Mesodermal cell (in vitro differentiated cells): ENCODE measurements at regions not wholly inside any gene's neighbourhood (a gene's known extent, or its start where the extent isn't known, plus 50 kb on each side); places are given as distances from the start of the nearest gene placed in this dataset.
"Not testable (repeated sequence)": the region's sequence is repeated elsewhere in the genome, so short reads cannot be mapped to it uniquely, and the experiment has no call there.

Experiments used
- H3K27ac ChIP-seq: 2 replicates; pipeline ENCODE4 v1.7.0; 2013; ENCODE audit warnings: mild to moderate bottlenecking, low read depth, low read length, moderate library complexity; ENCODE audit not compliant: severe bottlenecking
- H3K36me3 ChIP-seq: 2 replicates; pipeline ENCODE4 v1.7.1; 2013; ENCODE audit warnings: mild to moderate bottlenecking, low read length, moderate library complexity; ENCODE audit not compliant: control insufficient read depth, insufficient read depth
- H3K4me1 ChIP-seq: one replicate; pipeline ENCODE4 v1.7.1; 2013; ENCODE audit warnings: mild to moderate bottlenecking, low read length; ENCODE audit not compliant: insufficient read depth, control insufficient read depth, poor library complexity, severe bottlenecking
- H3K4me3 ChIP-seq: 2 replicates; pipeline ENCODE4 v1.7.0; 2013; ENCODE audit warnings: low read length, control low read depth, mild to moderate bottlenecking; ENCODE audit not compliant: insufficient read depth, poor library complexity, severe bottlenecking; ENCODE audit errors: extremely low read depth
- H3K9me3 ChIP-seq: 2 replicates; pipeline ENCODE4 v1.7.1; 2013; ENCODE audit warnings: mild to moderate bottlenecking, low read length, moderate library complexity; ENCODE audit not compliant: control insufficient read depth
- WGBS, 2 experiments: methylation state at CpG; one replicate each; pipeline ENCODE4 v1.1.5; 2013; ENCODE audit warnings: missing lambda C conversion rate in 2 of 2; ENCODE audit not compliant: insufficient coverage in 2 of 2; 5-methylcytosine and 5-hydroxymethylcytosine counted together

- no peak overlapping the region for H3K4me3 ChIP-seq
- H3K27ac ChIP-seq = no peak overlapping the region
- no peaks in the 10 kb centered on the region for H3K36me3 ChIP-seq
- H3K9me3 ChIP-seq = no peaks in the 10 kb centered on the region
- H3K4me1 ChIP-seq = no peaks in the 10 kb centered on the region
- 90% methylated on average over 3 of the region's 4 CpGs; no CpG with 5 or more reads in 1 of the 2 experiments for WGBS, 2 experiments
Measured at GRCh38 chr16:9338510-9338909, 247.1 kb downstream of the HAPSTR1 start.

DNA sequence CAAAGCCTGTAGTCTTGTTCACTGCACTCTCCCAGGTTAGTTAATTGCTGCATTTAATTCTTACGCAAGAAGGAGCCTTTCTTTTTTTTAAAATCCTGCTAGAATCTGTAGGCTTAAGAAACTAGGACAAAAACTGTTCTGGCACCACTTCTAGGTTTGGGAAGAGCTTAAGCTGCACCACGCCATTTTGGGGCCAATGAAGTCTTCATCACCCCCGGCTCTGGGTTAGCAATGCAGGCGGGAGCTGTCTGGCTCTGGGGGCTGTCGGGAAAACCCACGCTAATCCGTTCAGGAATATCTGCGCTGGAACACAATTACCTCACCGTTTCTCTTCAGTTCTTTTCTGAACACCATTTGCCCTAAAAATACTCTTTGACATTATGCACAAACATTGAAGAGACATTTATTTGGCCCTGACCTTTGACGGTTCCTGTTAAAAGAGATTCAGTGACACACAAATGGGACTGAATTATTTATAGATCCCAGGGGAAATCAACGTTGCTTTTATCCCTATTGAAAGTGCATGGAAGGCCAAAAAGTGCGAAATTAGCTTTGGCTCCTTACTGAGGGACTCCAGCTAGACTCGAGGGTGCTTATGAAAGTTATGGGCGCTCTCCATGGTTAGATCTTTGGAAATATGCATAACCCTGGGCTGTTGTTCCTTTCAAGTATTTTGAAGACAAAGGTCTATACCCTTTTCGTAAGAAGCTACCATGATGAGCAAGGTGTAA, 249.2 kb downstream of the HAPSTR1 start:
- no peak overlapping the region for H3K27ac ChIP-seq
- no peak overlapping the region for H3K4me3 ChIP-seq
- WGBS, 2 experiments = 84 to 93% methylated on average over 10 to 14 of the region's 15 CpGs
- H3K4me1 ChIP-seq = no peaks in the 10 kb centered on the region
- H3K9me3 ChIP-seq = no peaks in the 10 kb centered on the region
- no peaks in the 10 kb centered on the region for H3K36me3 ChIP-seq

DNA sequence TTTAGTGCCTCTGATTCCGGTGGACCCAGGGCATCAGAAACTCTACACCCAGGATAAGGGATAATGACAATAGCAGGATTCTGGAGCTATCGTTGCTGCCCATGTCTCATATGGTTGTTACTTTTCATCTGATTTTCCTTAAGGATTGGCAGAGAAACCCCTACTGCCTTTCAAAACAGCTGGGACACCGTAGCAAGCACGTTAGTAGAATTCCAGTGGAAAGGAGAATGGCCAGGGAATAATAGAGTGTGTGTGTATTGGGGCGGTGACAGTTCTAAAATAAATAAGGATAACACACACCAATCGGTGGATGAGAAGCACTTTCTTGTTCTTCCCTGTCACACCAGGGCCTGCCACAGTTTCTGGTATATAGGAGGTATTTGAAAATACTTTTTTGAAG, 251.8 kb downstream of the HAPSTR1 start:
- Histone ChIP-seq H3K9me3 (no peaks in the 10 kb centered on the region), H3K36me3 (no peaks in the 10 kb centered on the region), H3K27ac (no peak overlapping the region), H3K4me3 (no peak overlapping the region), H3K4me1 (no peaks in the 10 kb centered on the region)
- WGBS, 2 experiments = 71 to 84% methylated on average over 1 to 2 of the region's 6 CpGs

DNA sequence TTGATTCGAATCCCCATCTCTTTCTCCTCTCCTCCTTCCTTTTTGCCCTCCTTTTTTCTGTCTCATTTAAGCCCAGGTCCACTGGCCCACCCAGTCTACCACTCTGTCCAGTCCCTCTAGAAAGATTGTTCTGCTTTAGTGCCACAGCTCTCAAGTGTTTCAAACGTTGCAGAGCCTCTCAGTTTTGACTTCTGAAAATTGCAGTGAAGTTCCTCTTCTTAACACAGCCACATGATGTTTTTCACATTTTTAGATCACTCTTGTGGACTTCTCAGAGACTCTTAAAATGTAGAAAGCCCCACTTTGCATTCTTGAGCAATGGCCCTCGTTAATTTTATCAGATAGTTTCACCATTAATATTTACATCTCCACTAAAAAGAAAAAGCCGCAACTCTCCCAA, 253.1 kb downstream of the HAPSTR1 start:
- Histone ChIP-seq H3K27ac (no peak overlapping the region), H3K9me3 (peaks cover 11% of the 10 kb centered on the region), H3K36me3 (no peaks in the 10 kb centered on the region), H3K4me1 (no peaks in the 10 kb centered on the region), H3K4me3 (no peak overlapping the region)
- WGBS, 2 experiments = 80 to 89% methylated on average over 1 of the region's 4 CpGs

DNA sequence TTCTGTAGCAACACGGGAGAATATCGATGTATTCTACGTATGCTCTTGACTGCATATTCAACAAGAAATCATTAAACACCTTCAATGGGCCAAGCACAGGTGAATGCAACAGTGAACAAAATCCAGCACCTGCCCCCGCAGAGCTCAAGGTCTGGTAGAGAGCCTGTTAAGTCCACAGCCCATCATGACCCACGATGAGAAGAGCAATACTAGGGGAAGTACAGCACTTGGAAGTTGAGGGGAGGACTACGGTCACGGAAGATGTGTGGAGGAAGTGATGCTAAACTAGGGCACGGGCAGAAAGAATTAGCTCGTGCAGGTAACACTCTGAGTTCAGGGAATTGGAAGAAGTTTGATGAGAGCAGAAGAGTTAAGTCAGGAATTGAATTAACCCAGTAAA, 253.6 kb downstream of the HAPSTR1 start:
- no peaks in the 10 kb centered on the region for H3K36me3 ChIP-seq
- peaks cover 12% of the 10 kb centered on the region for H3K9me3 ChIP-seq
- no peak overlapping the region for H3K27ac ChIP-seq
- WGBS, 2 experiments = 92 to 93% methylated on average over 8 to 9 of the region's 9 CpGs
- no peak overlapping the region for H3K4me3 ChIP-seq
- H3K4me1 ChIP-seq = no peaks in the 10 kb centered on the region

DNA sequence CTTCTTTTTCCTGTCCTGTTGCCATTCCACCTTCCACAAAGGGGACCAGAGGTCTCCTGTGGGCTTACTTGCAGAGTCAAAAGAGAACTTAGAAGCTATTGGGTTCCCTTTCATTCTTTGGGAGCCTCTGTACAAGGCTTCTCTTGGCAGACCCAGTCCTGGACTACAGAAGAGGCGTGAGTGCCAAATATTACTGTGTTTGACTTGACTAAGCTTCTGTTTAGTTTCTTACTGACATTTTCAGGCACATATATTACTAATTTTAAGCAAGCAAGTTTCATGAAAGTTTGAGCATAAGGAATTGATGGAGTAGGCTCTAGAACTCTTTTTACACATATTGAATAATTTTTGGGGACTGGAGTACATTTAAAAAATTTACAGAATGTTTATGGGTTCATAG, 254.4 kb downstream of the HAPSTR1 start:
- H3K4me3 ChIP-seq = no peak overlapping the region
- 100% methylated on average over 1 of the region's 1 CpG; no CpG with 5 or more reads in 1 of the 2 experiments for WGBS, 2 experiments
- no peaks in the 10 kb centered on the region for H3K4me1 ChIP-seq
- no peak overlapping the region for H3K27ac ChIP-seq
- peaks cover 12% of the 10 kb centered on the region for H3K9me3 ChIP-seq
- no peaks in the 10 kb centered on the region for H3K36me3 ChIP-seq

DNA sequence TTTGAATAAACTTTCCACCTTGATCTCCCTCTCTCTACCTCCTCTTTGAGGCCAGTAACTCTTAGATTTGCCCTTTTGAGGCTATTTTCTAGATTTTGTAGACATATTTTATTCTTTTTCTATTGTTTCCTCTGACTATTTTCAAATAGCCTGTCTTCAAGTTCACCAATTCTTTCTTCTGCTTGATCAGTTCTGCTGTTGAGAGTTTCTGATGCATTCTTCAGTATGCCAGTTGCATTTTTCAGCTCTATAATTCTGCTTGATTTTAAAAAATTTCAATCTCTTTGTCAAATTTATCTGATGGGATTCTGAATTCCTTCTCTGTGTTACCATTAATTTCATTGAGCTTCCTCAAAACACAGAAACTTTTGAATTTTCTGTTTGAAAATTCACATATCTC, 257.5 kb downstream of the HAPSTR1 start:
- Histone ChIP-seq H3K36me3 (no peaks in the 10 kb centered on the region), H3K27ac (no peak overlapping the region), H3K4me1 (no peaks in the 10 kb centered on the region), H3K9me3 (peaks cover 12% of the 10 kb centered on the region), H3K4me3 (no peak overlapping the region)

DNA sequence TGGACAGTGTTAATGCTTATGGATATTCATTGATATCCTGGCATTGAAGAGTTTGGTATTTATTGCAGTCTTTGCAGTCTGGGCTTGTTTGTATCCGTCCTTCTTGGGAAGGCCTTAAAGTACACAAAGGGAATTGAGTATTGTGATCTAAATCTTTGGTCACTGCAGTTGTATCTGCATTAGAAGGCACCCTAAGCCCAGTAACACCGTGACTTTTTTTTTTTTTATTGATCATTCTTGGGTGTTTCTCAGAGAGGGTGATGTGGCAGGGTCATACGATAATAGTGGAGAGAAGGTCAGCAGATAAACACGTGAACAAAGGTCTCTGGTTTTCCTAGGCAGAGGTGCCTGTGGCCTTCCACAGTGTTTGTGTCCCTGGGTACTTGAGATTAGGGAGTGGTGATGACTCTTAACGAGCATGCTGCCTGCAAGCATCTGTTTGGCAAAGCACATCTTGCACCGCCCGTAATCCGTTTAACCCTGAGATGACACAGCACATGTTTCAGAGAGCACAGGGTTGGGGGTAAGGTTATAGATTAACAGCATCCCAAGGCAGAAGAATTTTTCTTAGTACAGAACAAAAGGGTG, 258.0 kb downstream of the HAPSTR1 start:
- not testable (repeated sequence) for H3K4me1 ChIP-seq, H3K4me3 ChIP-seq, H3K36me3 ChIP-seq, H3K27ac ChIP-seq
- WGBS, 2 experiments = 94 to 96% methylated on average over 7 to 8 of the region's 8 CpGs
- H3K9me3 ChIP-seq = peaks cover 12% of the 10 kb centered on the region

GRCh38 chr16:9350119-9350799, 258.8 kb downstream of the HAPSTR1 start:
- not testable (repeated sequence) for H3K4me3 ChIP-seq
- WGBS, 2 experiments = 94 to 99% methylated on average over 9 to 23 of the region's 39 CpGs

GRCh38 chr16:9351440-9351839, 260.0 kb downstream of the HAPSTR1 start:
- Histone ChIP-seq H3K4me1 (no peaks in the 10 kb centered on the region), H3K36me3 (no peaks in the 10 kb centered on the region), H3K4me3 (no peak overlapping the region), H3K27ac (no peak overlapping the region), H3K9me3 (peaks cover 16% of the 10 kb centered on the region)
- WGBS, 2 experiments = 94 to 100% methylated on average over 4 to 6 of the region's 6 CpGs

More at GRCh38 chr16:9350119-9350799, 258.8 kb downstream of the HAPSTR1 start:
- H3K36me3 ChIP-seq, H3K27ac ChIP-seq, H3K4me1 ChIP-seq: not testable (repeated sequence)
- H3K9me3 ChIP-seq = peaks cover 13% of the 10 kb centered on the region
